Ramos (cell line): ENCODE measurements at regions not wholly inside any gene's neighbourhood (a gene's known extent, or its start where the extent isn't known, plus 50 kb on each side); places are given as distances from the start of the nearest gene placed in this dataset.

Source experiments
- in situ Hi-C: fragments of 300-500 bp; cut with MboI; formaldehyde crosslinking; loops from one replicate; pipeline ENCODE4 v1.14.3; 2022; ENCODE audit warnings: low sequenced_read_pairs; ENCODE audit not compliant: unreplicated experiment

GRCh38 chr11:104661901-104662300, 236.4 kb downstream of the CASP12 start:
- in situ Hi-C loops = no loop called here

GRCh38 chr11:104661471-104661870, 236.8 kb downstream of the CASP12 start:
- in situ Hi-C loops = no loop called here

GRCh38 chr11:104658177-104658576, 240.1 kb downstream of the CASP12 start:
- in situ Hi-C loops = no loop called here

GRCh38 chr11:104657083-104657482, 241.2 kb downstream of the CASP12 start:
- in situ Hi-C loops = no loop called here

GRCh38 chr11:104655066-104655465, 243.2 kb downstream of the CASP12 start:
- in situ Hi-C loops = no loop called here

GRCh38 chr11:104654181-104654813, 244.0 kb downstream of the CASP12 start:
- in situ Hi-C loops = no loop called here

- in situ Hi-C loops = no loop called here
Measured at GRCh38 chr11:104653407-104653806, 244.9 kb downstream of the CASP12 start.

GRCh38 chr11:104652996-104653395, 245.3 kb downstream of the CASP12 start:
- in situ Hi-C loops = no loop called here

- in situ Hi-C loops = no loop called here
Measured at GRCh38 chr11:104650234-104650633, 248.0 kb downstream of the CASP12 start.

GRCh38 chr11:104649002-104649401, 249.3 kb downstream of the CASP12 start:
- in situ Hi-C loops = no loop called here

- in situ Hi-C loops = no loop called here
Measured at GRCh38 chr11:104645261-104646222, 252.7 kb downstream of the CASP12 start.

- in situ Hi-C loops = no loop called here
Measured at GRCh38 chr11:104637662-104638170, 260.5 kb downstream of the CASP12 start.

GRCh38 chr11:104633226-104633625, 265.0 kb downstream of the CASP12 start:
- in situ Hi-C loops = no loop called here

- in situ Hi-C loops = no loop called here
Measured at GRCh38 chr11:104630352-104630751, 267.9 kb downstream of the CASP12 start.

GRCh38 chr11:104625246-104625645, 273.0 kb downstream of the CASP12 start:
- in situ Hi-C loops = no loop called here

GRCh38 chr11:104624021-104624420, 274.2 kb downstream of the CASP12 start:
- in situ Hi-C loops = no loop called here

GRCh38 chr11:104623518-104623917, 274.7 kb downstream of the CASP12 start:
- in situ Hi-C loops = no loop called here

GRCh38 chr11:104620991-104621390, 277.3 kb downstream of the CASP12 start:
- in situ Hi-C loops = no loop called here

- in situ Hi-C loops = no loop called here
Measured at GRCh38 chr11:104619751-104620150, 278.5 kb downstream of the CASP12 start.

GRCh38 chr11:104618954-104619353, 279.3 kb downstream of the CASP12 start:
- in situ Hi-C loops = no loop called here

GRCh38 chr11:104614961-104615360, 283.3 kb downstream of the CASP12 start:
- in situ Hi-C loops = no loop called here
